PC-9 (cell line): ENCODE measurements at regions not wholly inside any gene's neighbourhood (a gene's known extent, or its start where the extent isn't known, plus 50 kb on each side); places are given as distances from the start of the nearest gene placed in this dataset.

ENCODE experiments used
- EZH2 ChIP-seq: fragments of 200-600 bp; sonication (generic); IDR thresholded peaks from 2 replicates; pipeline ENCODE4 v1.8.0; 2017; ENCODE audit warnings: antibody characterized with exemption, low read depth
- TF ChIP-seq, protein P1 (sequence below): fragments of 200-600 bp; sonication (generic); conservative IDR thresholded peaks from 2 replicates; pipeline ENCODE4 v1.6.1; 2017; ENCODE audit warnings: mixed run types, antibody characterized with exemption, mild to moderate bottlenecking, moderate library complexity

DNA sequence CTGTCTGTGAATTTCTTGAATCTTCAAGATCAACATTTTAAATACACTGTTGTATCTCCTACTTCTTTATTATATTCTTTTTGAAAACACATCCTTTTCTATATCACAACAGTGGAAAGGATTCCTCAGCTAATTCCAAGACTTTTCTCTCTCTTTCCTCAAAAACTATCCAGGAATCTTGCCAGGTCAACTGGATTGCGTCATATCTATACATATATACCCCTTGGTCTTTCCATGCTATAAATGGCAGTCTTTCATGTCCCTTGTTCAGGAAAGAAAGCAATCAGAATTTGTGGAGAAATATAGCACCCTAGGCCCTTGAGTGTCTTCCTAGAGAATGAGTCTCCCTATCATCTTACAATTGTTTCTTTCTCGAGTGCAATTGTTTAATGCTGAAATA is 149.0 kb downstream of the KCNA5 start:
- TF ChIP-seq, protein P1, sequence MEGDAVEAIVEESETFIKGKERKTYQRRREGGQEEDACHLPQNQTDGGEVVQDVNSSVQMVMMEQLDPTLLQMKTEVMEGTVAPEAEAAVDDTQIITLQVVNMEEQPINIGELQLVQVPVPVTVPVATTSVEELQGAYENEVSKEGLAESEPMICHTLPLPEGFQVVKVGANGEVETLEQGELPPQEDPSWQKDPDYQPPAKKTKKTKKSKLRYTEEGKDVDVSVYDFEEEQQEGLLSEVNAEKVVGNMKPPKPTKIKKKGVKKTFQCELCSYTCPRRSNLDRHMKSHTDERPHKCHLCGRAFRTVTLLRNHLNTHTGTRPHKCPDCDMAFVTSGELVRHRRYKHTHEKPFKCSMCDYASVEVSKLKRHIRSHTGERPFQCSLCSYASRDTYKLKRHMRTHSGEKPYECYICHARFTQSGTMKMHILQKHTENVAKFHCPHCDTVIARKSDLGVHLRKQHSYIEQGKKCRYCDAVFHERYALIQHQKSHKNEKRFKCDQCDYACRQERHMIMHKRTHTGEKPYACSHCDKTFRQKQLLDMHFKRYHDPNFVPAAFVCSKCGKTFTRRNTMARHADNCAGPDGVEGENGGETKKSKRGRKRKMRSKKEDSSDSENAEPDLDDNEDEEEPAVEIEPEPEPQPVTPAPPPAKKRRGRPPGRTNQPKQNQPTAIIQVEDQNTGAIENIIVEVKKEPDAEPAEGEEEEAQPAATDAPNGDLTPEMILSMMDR, result no peak
- no peak for TF ChIP-seq EZH2
